Naive thymus-derived CD4-positive, alpha-beta T cell (primary cell): ENCODE measurements at regions not wholly inside any gene's neighbourhood (a gene's known extent, or its start where the extent isn't known, plus 50 kb on each side); places are given as distances from the start of the nearest gene placed in this dataset.

Source experiments
- ATAC-seq: fragments of 150-1000 bp; cut with Tn5 transposase; 2 replicates; pipeline ENCODE4 v1.10.0; 2021; ENCODE audit warnings: mild to moderate bottlenecking, moderate library complexity
- CTCF ChIA-PET: fragments of 350-600 bp; sonication (Branson Sonifier 250); formaldehyde crosslinking; loops from one replicate; lab custom pipeline; 2021; ENCODE audit warnings: antibody characterized with exemption; lab: Charles Lee
- POLR2A ChIA-PET: fragments of 350-600 bp; sonication (Branson Sonifier 250); formaldehyde crosslinking; loops from one replicate; lab custom pipeline; 2021; ENCODE audit warnings: antibody characterized with exemption, inconsistent platforms; lab: Charles Lee
- DNase-seq, 9 donors: peaks; one replicate each; pipeline versions ENCODE4 v3.0.0 to v3.0.0-alpha.2; 2020 to 2022; ENCODE audit warnings: mixed read lengths in 1 of 9
- H3K27ac ChIP-seq: one replicate; pipeline ENCODE4 v1.7.0; 2013; ENCODE audit warnings: mild to moderate bottlenecking, low read depth, low read length, moderate library complexity
- H3K27me3 ChIP-seq, 2 donors: one replicate each; pipeline ENCODE4 v1.7.0; 2013; ENCODE audit warnings: low read length in 2 of 2, mild to moderate bottlenecking in 2 of 2, moderate library complexity in 2 of 2; ENCODE audit not compliant: control insufficient read depth in 2 of 2, insufficient read depth in 2 of 2
- H3K36me3 ChIP-seq, 3 experiments: 1 replicate in 2 of 3; 2 replicates in 1 of 3; pipeline ENCODE4 v1.7.0; 2013; ENCODE audit warnings: low read length in 3 of 3, mild to moderate bottlenecking in 3 of 3, moderate library complexity in 1 of 3; ENCODE audit not compliant: insufficient read depth in 3 of 3, control insufficient read depth in 2 of 3
- H3K4me1 ChIP-seq, 2 donors: one replicate each; pipeline ENCODE4 v1.7.0; 2013; ENCODE audit warnings: low read length in 2 of 2, mild to moderate bottlenecking in 2 of 2, moderate library complexity in 1 of 2; ENCODE audit not compliant: control insufficient read depth in 2 of 2, insufficient read depth in 2 of 2
- H3K4me3 ChIP-seq: 2 replicates; pipeline ENCODE4 v1.7.0; 2013; ENCODE audit warnings: mild to moderate bottlenecking, low read length
- H3K9me3 ChIP-seq, 3 experiments: 1 replicate in 2 of 3; 2 replicates in 1 of 3; pipeline ENCODE4 v1.7.0; 2013; ENCODE audit warnings: low read length in 3 of 3; ENCODE audit not compliant: control insufficient read depth in 2 of 3
- H3K27ac Mint-ChIP-seq, 9 donors: one replicate each; pipeline ENCODE4 v1.8.0; 2020 to 2022; ENCODE audit warnings: mixed read lengths in 9 of 9, mild to moderate bottlenecking in 8 of 9, moderate library complexity in 5 of 9, inconsistent platforms in 2 of 9
- H3K27me3 Mint-ChIP-seq, 5 donors: one replicate each; pipeline ENCODE4 v1.8.0; 2021 to 2022; ENCODE audit warnings: mixed read lengths in 5 of 5, mild to moderate bottlenecking in 1 of 5
- H3K36me3 Mint-ChIP-seq, 5 donors: one replicate each; pipeline ENCODE4 v1.8.0; 2020 to 2022; ENCODE audit warnings: mixed read lengths in 5 of 5, mild to moderate bottlenecking in 3 of 5, inconsistent platforms in 1 of 5
- H3K4me1 Mint-ChIP-seq, 7 donors: one replicate each; pipeline ENCODE4 v1.8.0; 2020 to 2022; ENCODE audit warnings: mixed read lengths in 7 of 7, mild to moderate bottlenecking in 3 of 7, inconsistent platforms in 1 of 7
- H3K4me3 Mint-ChIP-seq, 10 donors: one replicate each; pipeline ENCODE4 v1.8.0; 2020 to 2022; ENCODE audit warnings: mild to moderate bottlenecking in 10 of 10, mixed read lengths in 10 of 10, moderate library complexity in 6 of 10, inconsistent platforms in 2 of 10
- H3K9me3 Mint-ChIP-seq, 11 donors: one replicate each; pipeline ENCODE4 v1.8.0; 2020 to 2022; ENCODE audit warnings: mixed read lengths in 11 of 11, mild to moderate bottlenecking in 4 of 11, inconsistent platforms in 1 of 11, moderate library complexity in 1 of 11
- intact Hi-C, 2 donors: fragments of 100-400 bp; cut with micrococcal nuclease; formaldehyde crosslinking; loops; one replicate each; pipeline ENCODE4 v1.15.1; 2023

DNA sequence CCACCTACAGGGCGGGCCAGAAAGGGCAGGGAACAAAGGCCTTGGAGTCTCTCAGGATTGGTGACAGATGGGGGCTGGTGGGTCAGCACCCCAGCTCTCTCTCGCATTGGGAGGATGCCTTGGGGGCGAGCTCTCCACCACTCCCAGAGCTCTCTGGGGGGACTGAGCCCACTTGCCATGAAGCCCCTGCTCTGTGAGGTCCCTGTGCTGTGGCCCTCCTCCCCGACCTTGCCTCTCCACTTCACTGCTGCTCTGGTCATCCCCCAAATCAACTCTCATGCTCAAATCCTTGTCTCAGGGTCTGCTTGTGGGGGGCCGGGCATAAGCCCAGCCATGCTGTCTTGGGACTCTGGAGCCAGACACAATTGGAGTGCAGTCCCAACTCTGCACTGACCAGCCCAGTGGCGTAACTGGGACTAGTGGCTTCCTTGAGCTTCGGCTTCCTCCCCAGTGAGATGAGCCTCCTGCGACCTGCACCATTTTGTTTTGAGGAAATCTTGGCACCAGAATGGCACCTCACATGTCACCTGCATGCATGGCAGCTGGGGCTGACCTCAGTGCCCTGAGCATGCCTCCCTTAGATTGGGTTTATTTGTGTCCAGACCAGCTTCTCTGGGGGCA lies 184.5 kb downstream of the IRF8 start:
- no peaks in the 10 kb centered on the region for H3K36me3 Mint-ChIP-seq
- Histone ChIP-seq H3K9me3 (no peaks in the 10 kb centered on the region), H3K4me3 (no peak overlapping the region), H3K27me3 (no peaks in the 10 kb centered on the region), H3K4me1 (no peaks in the 10 kb centered on the region), H3K36me3 (no peaks in the 10 kb centered on the region), H3K27ac (no peak overlapping the region)
- no peak for DNase-seq
- no peak overlapping the region for H3K4me3 Mint-ChIP-seq
- ChIA-PET POLR2A (no interaction called here), CTCF (no interaction called here)
- H3K9me3 Mint-ChIP-seq, result no peaks in the 10 kb centered on the region
- intact Hi-C loops, result no loop called here
- peaks cover 0 to 7% (median 0%) of the 10 kb centered on the region in 7 donors for H3K4me1 Mint-ChIP-seq
- H3K27me3 Mint-ChIP-seq, result peaks cover 0 to 13% (median 8%) of the 10 kb centered on the region in 5 donors
- no peak overlapping the region for H3K27ac Mint-ChIP-seq
- no peak for ATAC-seq

- DNase-seq, result no peak
- no peaks in the 10 kb centered on the region for H3K9me3 Mint-ChIP-seq
- Histone ChIP-seq H3K36me3 (no peaks in the 10 kb centered on the region), H3K27me3 (no peaks in the 10 kb centered on the region), H3K27ac (no peak overlapping the region), H3K9me3 (no peaks in the 10 kb centered on the region), H3K4me3 (no peak overlapping the region), H3K4me1 (no peaks in the 10 kb centered on the region)
- ChIA-PET CTCF (no interaction called here), POLR2A (no interaction called here)
- peaks cover 0 to 16% (median 0%) of the 10 kb centered on the region in 7 donors for H3K4me1 Mint-ChIP-seq
- no peak for ATAC-seq
- intact Hi-C loops, result no loop called here
- H3K27me3 Mint-ChIP-seq, result peaks cover 0 to 15% (median 5%) of the 10 kb centered on the region in 5 donors
- no peak overlapping the region for H3K4me3 Mint-ChIP-seq
- H3K27ac Mint-ChIP-seq, result no peak overlapping the region
- no peaks in the 10 kb centered on the region for H3K36me3 Mint-ChIP-seq
These were observed 186.2 kb downstream of the IRF8 start for GRCh38 chr16:86085161-86085611.

GRCh38 chr16:86085795-86086194 lies 186.8 kb downstream of the IRF8 start:
- Histone ChIP-seq H3K4me3 (no peak overlapping the region), H3K27ac (no peak overlapping the region), H3K27me3 (no peaks in the 10 kb centered on the region), H3K36me3 (no peaks in the 10 kb centered on the region), H3K4me1 (no peaks in the 10 kb centered on the region), H3K9me3 (no peaks in the 10 kb centered on the region)
- Mint-ChIP-seq H3K4me1 (peaks cover 0 to 20% (median 0%) of the 10 kb centered on the region in 7 donors), H3K36me3 (no peaks in the 10 kb centered on the region), H3K27me3 (peaks cover 0 to 13% (median 4%) of the 10 kb centered on the region in 5 donors), H3K27ac (peak overlapping the region in 1 of 9 donors; percentile 40), H3K9me3 (no peaks in the 10 kb centered on the region), H3K4me3 (no peak overlapping the region)
- no peak for ATAC-seq
- intact Hi-C loops, result no loop called here
- POLR2A ChIA-PET, result no interaction called here
- CTCF ChIA-PET, result no interaction called here
- DNase-seq, result no peak

DNA sequence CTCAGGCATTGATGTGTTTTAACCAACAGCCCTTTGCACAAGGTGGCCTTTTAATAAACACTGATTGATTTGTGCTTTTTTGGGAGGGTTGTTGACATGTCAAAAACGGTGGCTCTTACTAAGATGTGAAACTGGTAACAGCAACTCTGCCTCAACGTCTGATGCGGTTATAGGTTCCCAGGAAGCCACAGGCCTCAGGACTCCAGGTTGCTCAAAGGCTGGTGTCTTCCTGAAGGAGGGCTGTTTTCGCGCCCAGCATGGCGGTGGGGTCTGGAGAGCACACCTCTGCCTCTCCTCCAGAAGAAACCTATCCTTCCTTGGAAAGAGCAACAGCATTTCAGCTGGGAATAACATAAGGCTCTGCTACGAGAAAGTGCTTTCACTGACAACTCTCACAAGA lies 187.5 kb downstream of the IRF8 start:
- Histone ChIP-seq H3K36me3 (no peaks in the 10 kb centered on the region), H3K9me3 (no peaks in the 10 kb centered on the region), H3K4me1 (no peaks in the 10 kb centered on the region), H3K27me3 (no peaks in the 10 kb centered on the region), H3K27ac (no peak overlapping the region), H3K4me3 (no peak overlapping the region)
- no peak for DNase-seq
- CTCF ChIA-PET, result no interaction called here
- no peaks in the 10 kb centered on the region for H3K36me3 Mint-ChIP-seq
- H3K27me3 Mint-ChIP-seq, result peaks cover 0 to 13% (median 4%) of the 10 kb centered on the region in 5 donors
- no peak overlapping the region for H3K4me3 Mint-ChIP-seq
- H3K4me1 Mint-ChIP-seq, result peaks cover 0 to 20% (median 0%) of the 10 kb centered on the region in 7 donors
- H3K9me3 Mint-ChIP-seq, result no peaks in the 10 kb centered on the region
- intact Hi-C loops, result no loop called here
- POLR2A ChIA-PET, result no interaction called here
- H3K27ac Mint-ChIP-seq, result peak overlapping the region in 1 of 9 donors; percentile 52
- ATAC-seq, result no peak

DNA sequence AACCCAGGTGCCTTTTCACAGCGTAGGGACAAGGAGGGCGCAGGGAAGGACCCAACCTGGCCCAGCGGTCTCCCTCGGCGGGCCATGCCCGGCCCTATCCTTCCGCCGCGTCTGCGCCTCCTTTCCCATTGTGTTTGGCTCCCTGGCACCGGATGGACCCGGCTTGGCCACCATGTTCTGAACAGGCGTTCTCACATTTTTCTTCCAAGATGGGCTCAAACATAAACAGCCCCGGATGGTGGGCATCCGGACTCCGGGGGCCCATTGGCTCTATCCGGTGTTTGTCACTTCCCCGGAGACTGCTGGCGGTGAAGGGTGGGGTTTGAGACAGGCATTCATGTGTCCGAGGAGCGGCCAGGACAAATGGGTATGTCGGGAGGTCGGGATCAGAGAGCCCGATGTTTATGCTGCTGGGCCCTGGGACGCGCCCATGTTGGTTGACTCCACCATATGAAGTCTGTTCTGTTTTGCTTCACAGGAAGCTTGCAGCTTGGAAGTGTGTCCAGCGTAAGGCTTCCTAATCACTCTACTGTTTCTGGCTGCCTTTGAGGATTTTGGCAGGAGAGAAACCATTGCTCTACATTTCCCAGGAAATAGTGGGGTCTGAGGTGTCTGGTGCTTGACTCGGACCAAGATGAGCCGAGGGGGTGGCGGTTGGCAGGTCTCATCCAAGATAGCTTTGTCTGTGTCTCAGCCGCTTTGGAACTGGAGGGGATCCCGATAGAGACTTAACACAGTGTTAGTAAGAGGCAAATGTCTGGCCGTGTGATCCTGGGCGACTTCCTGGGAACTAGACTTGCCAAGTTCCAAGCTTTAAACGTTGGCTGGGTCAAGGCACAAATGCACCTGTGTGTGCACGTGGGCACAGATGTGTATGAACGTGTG lies 188.3 kb downstream of the IRF8 start:
- no peaks in the 10 kb centered on the region for H3K36me3 Mint-ChIP-seq
- DNase-seq, result no peak
- peak overlapping the region in 1 of 10 donors; percentile 37 for H3K4me3 Mint-ChIP-seq
- Histone ChIP-seq H3K4me1 (no peaks in the 10 kb centered on the region), H3K27me3 (no peaks in the 10 kb centered on the region), H3K9me3 (no peaks in the 10 kb centered on the region), H3K27ac (no peak overlapping the region), H3K36me3 (no peaks in the 10 kb centered on the region), H3K4me3 (no peak overlapping the region)
- intact Hi-C loops, result no loop called here
- peaks cover 0 to 20% (median 0%) of the 10 kb centered on the region in 7 donors for H3K4me1 Mint-ChIP-seq
- ChIA-PET CTCF (interaction anchor here (1.3 kb wide), 1 partner anchor 14 kb away, joined by 4 read pairs; no protein-coding TSS in a partner anchor), POLR2A (no interaction called here)
- no peaks in the 10 kb centered on the region for H3K9me3 Mint-ChIP-seq
- H3K27me3 Mint-ChIP-seq, result peaks cover 0 to 11% (median 2%) of the 10 kb centered on the region in 5 donors
- no peak overlapping the region for H3K27ac Mint-ChIP-seq
- ATAC-seq, result no peak

DNA sequence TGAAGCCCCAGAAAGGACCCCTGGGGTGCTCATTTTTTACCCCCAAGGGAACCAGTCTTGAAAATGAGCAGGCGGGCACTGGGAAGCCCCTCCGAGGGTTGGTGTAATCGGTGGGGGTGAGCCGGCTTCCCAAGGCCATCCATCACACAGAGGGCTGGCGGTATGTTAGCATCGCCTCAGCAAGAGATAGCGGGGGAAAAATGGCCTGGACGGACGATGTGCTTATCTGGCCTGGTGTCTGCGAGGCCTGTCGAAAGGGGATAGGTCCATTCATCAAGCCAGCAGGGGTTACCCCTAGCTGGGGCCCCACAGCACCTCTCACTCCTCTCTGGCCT lies 188.9 kb downstream of the IRF8 start:
- no peaks in the 10 kb centered on the region for H3K27me3 ChIP-seq
- Mint-ChIP-seq H3K4me1 (peaks cover 0 to 20% (median 0%) of the 10 kb centered on the region in 7 donors), H3K9me3 (no peaks in the 10 kb centered on the region), H3K27ac (no peak overlapping the region), H3K4me3 (no peak overlapping the region), H3K27me3 (peaks cover 0 to 8% (median 0%) of the 10 kb centered on the region in 5 donors), H3K36me3 (no peaks in the 10 kb centered on the region)
- ChIA-PET POLR2A (no interaction called here), CTCF (interaction anchor here (1.3 kb wide), 1 partner anchor 15 kb away, joined by 4 read pairs; no protein-coding TSS in a partner anchor)
- H3K9me3 ChIP-seq, result no peaks in the 10 kb centered on the region
- no peak for DNase-seq
- no peak overlapping the region for H3K4me3 ChIP-seq
- no peaks in the 10 kb centered on the region for H3K4me1 ChIP-seq
- intact Hi-C loops, result no loop called here
- no peak overlapping the region for H3K27ac ChIP-seq
- H3K36me3 ChIP-seq, result no peaks in the 10 kb centered on the region
- no peak for ATAC-seq
